NCI-H2171 (cell line): ENCODE measurements at regions not wholly inside any gene's neighbourhood (a gene's known extent, or its start where the extent isn't known, plus 50 kb on each side); places are given as distances from the start of the nearest gene placed in this dataset.
"Not testable (repeated sequence)": the region's sequence is repeated elsewhere in the genome, so short reads cannot be mapped to it uniquely, and the experiment has no call there.

Experiments
- DNase-seq: peaks from one replicate; lab custom pipeline; 2025; lab: John Stamatoyannopoulos, UW

DNA sequence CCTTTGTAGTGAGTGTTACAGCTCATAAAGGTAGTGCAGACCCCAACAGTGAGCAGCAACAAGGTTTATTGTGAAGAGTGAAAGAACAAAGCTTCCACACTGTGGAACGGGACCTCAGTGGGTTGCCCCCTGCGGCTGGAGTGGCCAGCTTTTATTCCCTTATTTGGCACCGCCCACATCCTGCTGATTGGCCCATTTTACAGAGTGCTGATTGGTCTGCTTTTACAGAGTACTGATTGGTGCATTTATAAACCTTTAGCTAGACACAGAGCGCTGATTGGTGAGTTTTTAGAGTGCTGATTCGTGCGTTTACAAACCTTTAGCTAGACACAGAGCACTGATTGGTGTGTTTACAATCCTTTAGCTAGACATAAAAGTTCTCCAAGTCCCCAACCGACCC, 763.9 kb upstream of the TMEFF2 start:
- not testable (repeated sequence) for DNase-seq

- no peak for DNase-seq
Measured at GRCh38 chr2:192957425-192957824, 762.7 kb upstream of the TMEFF2 start.

- DNase-seq: no peak
Measured at GRCh38 chr2:192953116-192953515, 758.4 kb upstream of the TMEFF2 start.

DNA sequence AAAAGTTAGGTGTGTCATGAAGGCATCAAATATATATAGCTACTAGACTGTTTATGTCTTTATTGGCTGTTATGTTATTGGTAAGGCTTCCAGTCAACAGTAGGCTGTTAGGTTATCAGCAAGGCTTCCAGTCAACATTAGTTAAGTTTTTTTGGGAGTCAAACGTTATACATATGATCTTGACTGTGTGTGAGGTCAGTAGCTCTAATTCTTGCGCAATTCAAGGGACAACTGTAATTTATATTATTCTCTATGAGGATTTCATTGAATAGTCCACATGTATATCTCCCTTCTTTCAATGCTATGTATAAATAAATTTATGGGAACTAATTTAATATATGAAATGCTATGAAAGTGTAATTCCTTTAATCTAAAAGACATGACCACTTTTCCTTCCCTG, 757.5 kb upstream of the TMEFF2 start:
- no peak for DNase-seq

- DNase-seq: no peak
Measured at GRCh38 chr2:192948316-192948715, 753.6 kb upstream of the TMEFF2 start.

GRCh38 chr2:192947352-192947751, 752.6 kb upstream of the TMEFF2 start:
- DNase-seq: no peak

DNA sequence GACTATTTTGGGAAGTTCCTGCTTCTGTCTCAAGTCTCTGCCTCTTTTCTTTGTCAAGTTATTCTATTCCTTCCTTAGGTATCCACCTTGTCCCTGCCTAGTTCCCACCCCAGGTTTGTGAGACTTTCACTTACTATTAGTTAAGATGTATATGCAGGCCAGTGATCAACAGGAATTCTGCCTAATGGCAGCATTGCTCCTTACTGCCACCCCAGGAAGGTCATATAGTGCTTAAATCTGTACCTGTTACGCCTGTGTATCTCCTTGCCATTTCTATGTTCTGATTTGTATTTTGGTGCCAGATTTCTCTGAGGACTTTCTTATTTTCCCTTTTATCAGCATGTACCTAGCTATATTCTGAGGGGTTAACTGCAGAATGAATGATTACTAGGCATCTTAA, 746.0 kb upstream of the TMEFF2 start:
- DNase-seq: no peak

- no peak for DNase-seq
Measured at GRCh38 chr2:192932376-192932775, 737.6 kb upstream of the TMEFF2 start.

DNA sequence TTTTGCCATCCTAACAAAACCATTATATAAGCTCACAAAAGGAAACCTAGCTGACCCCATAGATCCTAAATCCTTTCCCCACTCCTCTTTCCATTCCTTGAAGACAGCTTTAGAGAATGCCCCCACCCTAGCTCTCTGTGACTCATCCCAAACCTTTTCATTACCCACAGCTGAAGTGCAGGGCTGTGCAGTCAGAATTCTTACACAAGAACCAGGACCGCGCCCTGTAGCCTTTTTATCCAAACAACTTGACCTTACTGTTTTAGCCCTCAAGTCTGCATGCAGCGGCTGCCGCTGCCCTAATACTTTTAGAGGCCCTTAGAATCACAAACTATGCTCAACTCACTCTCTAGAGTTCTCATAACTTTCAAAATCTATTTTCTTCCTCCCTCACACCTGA, 726.9 kb upstream of the TMEFF2 start:
- DNase-seq: not testable (repeated sequence)

DNA sequence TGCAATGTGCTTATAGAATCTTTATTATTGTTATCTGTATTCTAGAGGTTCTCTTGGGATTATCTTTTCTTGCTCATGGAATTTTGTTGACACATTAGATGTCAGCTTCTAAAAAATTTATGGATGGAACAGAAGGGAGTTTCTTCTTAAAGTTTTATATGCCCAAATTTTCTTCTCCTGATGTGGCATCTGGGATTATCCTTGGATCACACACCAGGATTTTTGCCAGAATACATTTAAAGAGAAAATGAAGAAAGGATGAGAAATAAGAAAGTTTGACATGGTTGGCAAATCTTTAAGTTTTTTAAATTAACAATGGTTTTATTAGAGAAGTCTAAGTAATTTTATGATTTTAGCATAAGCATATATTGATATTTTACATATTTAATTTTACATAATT, 706.7 kb upstream of the TMEFF2 start:
- no peak for DNase-seq

DNA sequence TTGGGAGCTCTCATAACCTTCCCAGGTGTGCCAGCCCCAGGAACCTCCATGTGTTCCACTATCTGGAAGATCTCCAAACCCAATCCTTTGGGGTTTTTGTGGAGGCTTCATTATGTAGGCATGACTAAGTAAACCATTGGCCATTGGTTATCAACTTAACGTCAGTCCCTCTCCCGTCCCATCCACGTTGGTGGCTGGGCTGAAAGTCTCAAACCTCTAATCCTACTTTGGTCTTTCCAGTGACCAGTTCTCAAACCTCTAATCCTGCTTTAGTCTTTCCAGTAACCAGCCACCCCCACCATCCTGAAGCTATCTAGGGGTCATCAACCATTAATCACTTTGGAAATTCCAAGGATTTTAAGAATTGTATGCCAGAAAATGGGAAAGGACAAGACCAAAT, 704.7 kb upstream of the TMEFF2 start:
- no peak for DNase-seq

- DNase-seq: not testable (repeated sequence)
Measured at GRCh38 chr2:192893976-192894375, 699.2 kb upstream of the TMEFF2 start.

DNA sequence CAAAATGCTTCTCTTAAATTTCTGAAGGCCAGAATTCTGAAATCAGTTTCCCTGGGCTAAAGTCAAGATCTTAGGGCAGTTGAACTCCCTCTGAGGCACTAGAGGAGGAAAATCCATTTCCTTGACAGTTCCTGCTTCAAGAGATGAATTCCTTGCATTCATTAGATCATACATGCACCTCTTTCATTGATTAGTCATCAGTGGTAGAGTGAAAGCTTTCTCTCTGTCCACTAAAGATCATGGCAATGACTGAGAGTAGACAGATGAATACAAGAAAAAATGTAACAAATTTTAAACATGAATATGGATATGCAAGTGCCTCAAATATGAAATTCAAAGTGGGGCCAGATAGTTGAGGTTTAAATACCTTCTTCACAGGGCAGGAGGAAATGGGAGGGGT, 693.4 kb upstream of the TMEFF2 start:
- no peak for DNase-seq

DNA sequence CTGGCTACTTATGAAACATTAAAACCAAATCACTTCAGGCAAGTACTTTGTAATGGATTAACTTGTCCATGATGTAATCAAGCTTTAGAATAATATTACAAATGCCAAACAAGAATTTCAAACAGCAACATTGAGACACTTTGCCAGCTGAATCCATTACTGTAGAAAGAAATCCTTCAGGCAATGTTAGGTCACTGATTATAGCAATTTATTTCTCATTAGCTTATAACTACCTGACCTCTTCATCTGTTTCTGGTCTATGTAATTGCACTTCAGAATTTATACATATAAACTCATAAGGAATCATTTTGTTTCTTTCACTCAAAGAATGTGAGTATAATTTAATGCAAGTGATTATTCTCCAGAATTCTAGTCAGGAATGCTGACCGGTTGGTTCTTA, 692.6 kb upstream of the TMEFF2 start:
- no peak for DNase-seq

DNA sequence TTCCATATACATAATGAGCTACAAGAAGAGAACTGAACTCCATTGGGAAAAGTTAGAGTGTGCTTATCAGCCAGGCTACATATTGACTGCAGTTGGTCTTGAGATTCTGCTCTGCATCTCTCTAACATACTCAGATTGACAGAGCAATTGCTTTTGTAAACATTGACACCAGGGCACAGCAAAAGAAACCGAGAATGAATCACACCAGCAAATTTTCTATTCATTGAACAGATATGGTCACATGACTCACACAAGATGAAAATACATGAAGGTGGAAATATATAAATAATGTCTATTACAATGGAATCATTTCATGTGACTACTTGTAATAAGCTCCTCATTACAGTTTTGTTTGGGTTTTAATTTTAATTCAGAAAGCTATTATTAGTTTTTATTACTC, 691.9 kb upstream of the TMEFF2 start:
- no peak for DNase-seq

GRCh38 chr2:192885569-192886160, 690.9 kb upstream of the TMEFF2 start:
- no peak for DNase-seq

- no peak for DNase-seq
Measured at GRCh38 chr2:192877159-192877558, 682.4 kb upstream of the TMEFF2 start.

GRCh38 chr2:192876698-192877097, 682.0 kb upstream of the TMEFF2 start:
- DNase-seq: no peak

GRCh38 chr2:192854706-192855105, 660.0 kb upstream of the TMEFF2 start:
- DNase-seq: no peak

- DNase-seq: no peak
Measured at GRCh38 chr2:192854031-192854430, 659.3 kb upstream of the TMEFF2 start.

- no peak for DNase-seq
Measured at GRCh38 chr2:192828947-192829346, 634.2 kb upstream of the TMEFF2 start.

DNA sequence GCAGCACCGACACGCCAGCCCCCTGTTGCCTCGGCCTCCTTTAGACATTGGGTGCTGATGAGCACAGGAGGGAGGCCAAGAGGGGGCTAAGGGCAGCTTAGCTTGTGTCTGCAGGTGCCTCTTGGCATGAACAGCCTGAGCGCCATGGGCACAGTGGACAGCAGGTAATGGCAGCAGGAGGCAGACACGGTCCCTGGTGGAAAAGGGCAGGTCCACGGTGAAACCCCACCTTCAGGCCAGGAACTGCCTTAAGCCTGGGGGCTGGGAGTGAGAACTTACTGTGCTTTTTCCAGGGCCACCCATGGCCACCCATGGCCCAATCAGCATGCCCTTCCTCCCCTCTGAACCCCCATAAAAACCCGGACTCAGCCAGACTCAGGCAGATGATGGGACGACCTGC, 633.4 kb upstream of the TMEFF2 start:
- DNase-seq: no peak

DNA sequence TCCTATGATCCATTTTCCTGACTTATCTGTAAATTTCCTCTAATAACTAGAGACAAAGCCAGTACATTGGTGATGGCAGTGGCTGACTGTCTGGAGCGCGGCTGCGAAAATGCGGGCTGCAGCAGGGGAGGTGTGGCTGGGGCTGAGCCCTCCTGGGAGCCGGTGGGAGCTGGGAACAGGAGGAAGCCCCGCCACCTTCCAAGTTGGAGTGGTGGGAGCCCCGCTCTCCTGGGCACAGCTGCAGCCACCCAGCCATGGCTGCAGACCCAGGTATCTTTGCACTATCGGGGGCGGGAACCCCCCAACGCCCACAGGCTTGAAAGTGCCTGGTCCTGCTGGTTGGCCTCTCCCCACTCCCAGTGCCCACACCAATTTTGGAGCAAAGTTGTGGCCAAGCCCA, 633.0 kb upstream of the TMEFF2 start:
- no peak for DNase-seq

DNA sequence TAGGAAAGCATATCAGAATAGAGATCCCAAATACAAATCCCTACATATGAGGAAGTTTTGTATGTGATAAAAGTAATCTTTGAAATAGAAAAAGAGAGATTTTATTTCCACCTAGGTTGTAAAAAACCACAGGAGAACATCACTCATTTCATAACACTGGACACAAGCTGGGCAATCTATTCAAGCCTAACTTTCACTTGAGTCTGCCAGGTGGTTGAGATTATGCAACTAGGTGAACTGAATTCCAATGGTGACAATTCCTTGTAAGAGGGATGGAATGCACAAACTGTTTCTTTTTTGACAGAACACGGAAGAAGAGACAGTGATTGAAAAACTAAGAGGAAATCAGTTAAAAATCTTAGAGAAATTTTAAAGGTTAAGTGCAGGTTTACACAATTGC, 619.6 kb upstream of the TMEFF2 start:
- DNase-seq: no peak

DNA sequence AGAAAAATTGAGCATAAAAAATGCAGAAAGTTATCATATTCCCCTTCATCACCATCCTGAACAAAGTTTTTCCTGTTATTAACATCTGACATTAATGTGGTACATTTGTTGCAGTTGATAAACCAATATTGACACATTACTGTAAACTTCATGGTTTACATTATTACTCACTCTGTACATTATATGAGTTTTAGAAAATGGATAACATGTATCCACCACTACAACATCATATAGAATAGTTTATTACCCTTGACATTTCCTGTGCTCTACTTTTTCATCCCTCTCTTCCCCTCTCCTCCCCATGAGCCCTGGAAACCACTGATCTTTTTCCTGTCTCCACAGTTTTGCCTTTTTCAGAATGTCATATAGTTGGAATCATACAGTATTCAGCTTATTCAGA, 618.6 kb upstream of the TMEFF2 start:
- no peak for DNase-seq
